WTC11 (cell line): ENCODE measurements at regions not wholly inside any gene's neighbourhood (a gene's known extent, or its start where the extent isn't known, plus 50 kb on each side); places are given as distances from the start of the nearest gene placed in this dataset.

ENCODE experiments used
- ATAC-seq: fragments of 200-7000 bp; cut with Tn5 transposase; 2 replicates; pipeline ENCODE4 v1.10.0; 2021; ENCODE audit warnings: mild to moderate bottlenecking, moderate library complexity
- CTCF ChIA-PET: fragments of 300-600 bp; sonication (Branson Sonifier 250); formaldehyde crosslinking; loops from one replicate; lab custom pipeline; 2021; ENCODE audit warnings: antibody characterized with exemption; lab: Charles Lee
- POLR2A ChIA-PET: fragments of 350-600 bp; sonication (Branson Sonifier 250); formaldehyde crosslinking; loops from one replicate; lab custom pipeline; 2021; ENCODE audit warnings: antibody characterized with exemption; lab: Charles Lee
- DNase-seq: peaks from one replicate; pipeline ENCODE4 v3.0.0; 2021; ENCODE audit warnings: low spot score
- H3K27ac Mint-ChIP-seq: 2 replicates; pipeline ENCODE4 v1.8.0; 2021; ENCODE audit warnings: mixed read lengths
- H3K27me3 Mint-ChIP-seq: 2 replicates; pipeline ENCODE4 v1.8.0; 2021; ENCODE audit warnings: low read depth, mild to moderate bottlenecking, moderate library complexity, mixed read lengths
- H3K36me3 Mint-ChIP-seq: 2 replicates; pipeline ENCODE4 v1.8.0; 2021; ENCODE audit warnings: mixed read lengths
- H3K4me1 Mint-ChIP-seq: 2 replicates; pipeline ENCODE4 v1.8.0; 2022; ENCODE audit warnings: mixed read lengths
- H3K4me3 Mint-ChIP-seq: 2 replicates; pipeline ENCODE4 v1.8.0; 2021; ENCODE audit warnings: mild to moderate bottlenecking, moderate library complexity, mixed read lengths
- H3K9me3 Mint-ChIP-seq: 2 replicates; pipeline ENCODE4 v1.8.0; 2021; ENCODE audit warnings: mixed read lengths
- ARID4B ChIP-seq: sonication (generic); formaldehyde crosslinking; IDR thresholded peaks from 2 replicates; pipeline ENCODE4 v1.8.0; 2023; ENCODE audit warnings: missing genetic modification reagents, mild to moderate bottlenecking, borderline replicate concordance
- CDX4 ChIP-seq: fragments of 250-450 bp; sonication (Bioruptor Pico); IDR thresholded peaks from 2 replicates; pipeline ENCODE4 v1.9.0; 2021; ENCODE audit warnings: moderate library complexity, mild to moderate bottlenecking, inconsistent platforms, borderline replicate concordance
- ELF4 ChIP-seq: sonication (generic); formaldehyde crosslinking; IDR thresholded peaks from 2 replicates; pipeline ENCODE4 v1.8.1; 2022; ENCODE audit warnings: low read depth, mild to moderate bottlenecking, moderate library complexity, missing genetic modification reagents
- JAZF1 ChIP-seq: fragments of 250-450 bp; sonication (Bioruptor Pico); IDR thresholded peaks from 2 replicates; pipeline ENCODE4 v1.9.0; 2021; ENCODE audit warnings: moderate library complexity, mild to moderate bottlenecking, inconsistent platforms
- PRDM15 ChIP-seq: sonication (generic); formaldehyde crosslinking; IDR thresholded peaks from 2 replicates; pipeline ENCODE4 v1.8.0; 2022; ENCODE audit warnings: missing genetic modification reagents
- SMAD4 ChIP-seq: sonication (generic); formaldehyde crosslinking; IDR thresholded peaks from 2 replicates; pipeline ENCODE4 v1.8.0; 2022; ENCODE audit warnings: mild to moderate bottlenecking, missing genetic modification reagents
- ZNF121 ChIP-seq: sonication (generic); formaldehyde crosslinking; IDR thresholded peaks from 2 replicates; pipeline ENCODE4 v1.8.0; 2023; ENCODE audit warnings: missing genetic modification reagents
- ZNF317 ChIP-seq: sonication (generic); formaldehyde crosslinking; IDR thresholded peaks from 2 replicates; pipeline ENCODE4 v1.8.1; 2023; ENCODE audit warnings: low read depth, mild to moderate bottlenecking, moderate library complexity, missing genetic modification reagents, borderline replicate concordance
- ZNF423 ChIP-seq: fragments of 250-450 bp; sonication (Bioruptor Pico); IDR thresholded peaks from 2 replicates; pipeline ENCODE4 v2.1.2; 2022; ENCODE audit warnings: mild to moderate bottlenecking, moderate library complexity
- TF ChIP-seq, protein P1 (sequence below): fragments of 250-450 bp; sonication (Bioruptor Pico); IDR thresholded peaks from 2 replicates; pipeline ENCODE4 v1.8.0; 2021; ENCODE audit warnings: mild to moderate bottlenecking
- TF ChIP-seq, protein P2 (sequence below): fragments of 250-450 bp; sonication (Bioruptor Pico); conservative IDR thresholded peaks from 2 replicates; pipeline ENCODE4 v1.9.0; 2021; ENCODE audit warnings: mild to moderate bottlenecking
- TF ChIP-seq, protein P3 (sequence below): sonication (generic); formaldehyde crosslinking; IDR thresholded peaks from 2 replicates; pipeline ENCODE4 v1.8.1; 2022; ENCODE audit warnings: missing genetic modification reagents, borderline replicate concordance
- TF ChIP-seq, protein P4 (sequence below): sonication (generic); formaldehyde crosslinking; IDR thresholded peaks from 2 replicates; pipeline ENCODE4 v1.8.1; 2023; ENCODE audit warnings: mild to moderate bottlenecking, missing genetic modification reagents, moderate library complexity
- TF ChIP-seq, protein P5 (sequence below): fragments of 250-450 bp; sonication (Bioruptor Pico); IDR thresholded peaks from 2 replicates; pipeline ENCODE4 v2.1.2; 2022; ENCODE audit warnings: mild to moderate bottlenecking, moderate library complexity

DNA sequence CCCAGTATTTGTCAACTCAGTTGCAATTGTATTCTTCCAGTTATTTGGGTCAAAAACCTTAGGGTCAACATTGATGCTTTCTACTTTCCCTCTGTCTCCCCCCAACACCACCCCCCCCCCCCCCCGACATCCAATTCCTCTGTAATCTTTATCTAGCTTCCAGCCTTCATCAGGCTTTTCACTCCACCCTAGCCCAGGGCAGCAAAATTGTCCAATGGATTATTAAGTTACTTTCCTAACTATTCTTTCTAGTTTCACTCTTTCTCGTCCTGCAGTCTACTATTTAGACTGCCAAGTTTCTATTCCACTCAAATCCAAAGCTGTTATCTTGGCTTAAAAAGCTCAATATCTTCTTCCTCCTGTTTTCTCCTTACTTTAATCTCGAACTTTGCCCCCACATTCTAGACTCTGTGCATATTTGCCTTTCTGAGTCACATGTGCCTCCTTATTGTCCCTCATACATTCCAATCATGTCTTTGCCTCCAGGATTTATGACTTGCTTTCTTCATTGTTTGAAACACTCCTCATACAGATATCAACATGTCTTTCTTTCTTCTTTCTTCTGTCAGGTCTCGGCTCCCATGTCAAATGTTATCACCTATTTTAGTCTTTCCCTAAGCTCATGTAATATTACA, 196.6 kb upstream of the TMEM196 start (continued):
- TF ChIP-seq, protein P1, sequence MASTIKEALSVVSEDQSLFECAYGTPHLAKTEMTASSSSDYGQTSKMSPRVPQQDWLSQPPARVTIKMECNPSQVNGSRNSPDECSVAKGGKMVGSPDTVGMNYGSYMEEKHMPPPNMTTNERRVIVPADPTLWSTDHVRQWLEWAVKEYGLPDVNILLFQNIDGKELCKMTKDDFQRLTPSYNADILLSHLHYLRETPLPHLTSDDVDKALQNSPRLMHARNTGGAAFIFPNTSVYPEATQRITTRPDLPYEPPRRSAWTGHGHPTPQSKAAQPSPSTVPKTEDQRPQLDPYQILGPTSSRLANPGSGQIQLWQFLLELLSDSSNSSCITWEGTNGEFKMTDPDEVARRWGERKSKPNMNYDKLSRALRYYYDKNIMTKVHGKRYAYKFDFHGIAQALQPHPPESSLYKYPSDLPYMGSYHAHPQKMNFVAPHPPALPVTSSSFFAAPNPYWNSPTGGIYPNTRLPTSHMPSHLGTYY (CRISPR knock-in tag), result no peak
- TF ChIP-seq SMAD4 (CRISPR knock-in tag), result no peak
- TF ChIP-seq CDX4 (CRISPR knock-in tag), result no peak
- TF ChIP-seq PRDM15 (CRISPR knock-in tag), result no peak
- TF ChIP-seq, protein P2, sequence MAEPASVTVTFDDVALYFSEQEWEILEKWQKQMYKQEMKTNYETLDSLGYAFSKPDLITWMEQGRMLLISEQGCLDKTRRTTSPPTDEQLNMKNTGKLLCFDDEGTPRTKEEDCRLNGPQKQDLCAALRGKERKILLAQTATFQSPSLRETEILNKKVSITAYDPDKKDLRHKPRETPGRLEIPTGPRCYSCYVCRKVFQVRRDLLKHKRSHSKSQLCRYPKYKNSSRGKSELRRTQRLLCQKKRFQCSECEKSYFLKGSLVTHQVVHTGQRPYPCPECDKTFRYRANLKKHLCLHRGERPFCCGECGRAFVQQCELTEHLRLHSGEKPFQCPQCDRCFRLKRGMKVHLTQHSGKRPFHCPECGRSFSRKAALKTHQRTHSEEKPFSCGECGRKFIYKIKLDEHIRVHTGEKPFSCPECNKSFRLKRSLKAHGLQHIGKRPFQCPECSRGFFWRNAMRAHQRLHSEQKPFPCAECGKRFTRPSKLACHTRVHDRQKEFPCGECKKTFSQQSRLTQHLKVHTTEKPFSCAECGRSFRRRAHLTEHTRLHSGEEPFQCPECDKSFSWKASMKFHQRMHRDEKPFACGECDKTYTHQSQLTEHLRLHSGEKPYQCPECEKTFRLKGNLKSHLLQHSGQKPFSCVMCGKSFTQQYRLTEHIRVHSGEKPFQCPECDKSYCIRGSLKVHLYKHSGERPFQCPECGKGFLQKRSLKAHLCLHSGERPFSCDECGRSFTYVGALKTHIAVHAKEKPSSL (CRISPR knock-in tag), result no peak
- no peak for TF ChIP-seq ZNF317 (CRISPR knock-in tag)
- TF ChIP-seq, protein P3, sequence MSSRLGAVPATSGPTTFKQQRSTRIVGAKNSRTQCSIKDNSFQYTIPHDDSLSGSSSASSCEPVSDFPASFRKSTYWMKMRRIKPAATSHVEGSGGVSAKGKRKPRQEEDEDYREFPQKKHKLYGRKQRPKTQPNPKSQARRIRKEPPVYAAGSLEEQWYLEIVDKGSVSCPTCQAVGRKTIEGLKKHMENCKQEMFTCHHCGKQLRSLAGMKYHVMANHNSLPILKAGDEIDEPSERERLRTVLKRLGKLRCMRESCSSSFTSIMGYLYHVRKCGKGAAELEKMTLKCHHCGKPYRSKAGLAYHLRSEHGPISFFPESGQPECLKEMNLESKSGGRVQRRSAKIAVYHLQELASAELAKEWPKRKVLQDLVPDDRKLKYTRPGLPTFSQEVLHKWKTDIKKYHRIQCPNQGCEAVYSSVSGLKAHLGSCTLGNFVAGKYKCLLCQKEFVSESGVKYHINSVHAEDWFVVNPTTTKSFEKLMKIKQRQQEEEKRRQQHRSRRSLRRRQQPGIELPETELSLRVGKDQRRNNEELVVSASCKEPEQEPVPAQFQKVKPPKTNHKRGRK (CRISPR knock-in tag), result no peak

DNA sequence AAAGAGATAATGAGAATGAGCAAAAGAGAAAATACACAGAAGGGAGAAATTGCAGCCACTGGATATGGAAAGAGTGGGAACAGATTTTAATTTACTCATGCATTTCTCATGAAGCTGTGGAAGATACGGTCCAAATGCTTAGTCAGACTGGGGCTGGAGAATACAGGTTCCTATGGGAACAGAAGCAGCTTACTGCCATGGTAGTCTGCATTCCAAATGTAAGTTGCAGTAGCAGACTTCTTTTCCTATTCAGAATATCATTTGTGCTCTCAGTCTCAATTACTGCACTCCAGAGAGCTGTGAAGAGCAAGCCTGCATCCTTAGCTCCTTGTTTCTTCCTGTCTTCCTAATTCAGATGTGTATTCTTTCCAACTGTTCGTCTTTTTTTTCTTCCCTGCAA, 190.8 kb upstream of the TMEM196 start:
- DNase-seq (no peak), ATAC-seq (no peak)
- Mint-ChIP-seq H3K27me3 (no peaks in the 10 kb centered on the region), H3K4me3 (no peak overlapping the region), H3K36me3 (peaks cover 39% of the 10 kb centered on the region), H3K9me3 (peaks cover 4% of the 10 kb centered on the region), H3K27ac (no peak overlapping the region), H3K4me1 (no peaks in the 10 kb centered on the region)
- CTCF ChIA-PET, result no interaction called here
- TF ChIP-seq ARID4B (CRISPR knock-in tag) (no peak), ZNF423 (no peak), ELF4 (no peak), ZNF121 (CRISPR knock-in tag) (no peak), JAZF1 (CRISPR knock-in tag) (no peak)
- TF ChIP-seq, protein P4, sequence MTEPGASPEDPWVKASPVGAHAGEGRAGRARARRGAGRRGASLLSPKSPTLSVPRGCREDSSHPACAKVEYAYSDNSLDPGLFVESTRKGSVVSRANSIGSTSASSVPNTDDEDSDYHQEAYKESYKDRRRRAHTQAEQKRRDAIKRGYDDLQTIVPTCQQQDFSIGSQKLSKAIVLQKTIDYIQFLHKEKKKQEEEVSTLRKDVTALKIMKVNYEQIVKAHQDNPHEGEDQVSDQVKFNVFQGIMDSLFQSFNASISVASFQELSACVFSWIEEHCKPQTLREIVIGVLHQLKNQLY (CRISPR knock-in tag), result no peak
- TF ChIP-seq, protein P5, sequence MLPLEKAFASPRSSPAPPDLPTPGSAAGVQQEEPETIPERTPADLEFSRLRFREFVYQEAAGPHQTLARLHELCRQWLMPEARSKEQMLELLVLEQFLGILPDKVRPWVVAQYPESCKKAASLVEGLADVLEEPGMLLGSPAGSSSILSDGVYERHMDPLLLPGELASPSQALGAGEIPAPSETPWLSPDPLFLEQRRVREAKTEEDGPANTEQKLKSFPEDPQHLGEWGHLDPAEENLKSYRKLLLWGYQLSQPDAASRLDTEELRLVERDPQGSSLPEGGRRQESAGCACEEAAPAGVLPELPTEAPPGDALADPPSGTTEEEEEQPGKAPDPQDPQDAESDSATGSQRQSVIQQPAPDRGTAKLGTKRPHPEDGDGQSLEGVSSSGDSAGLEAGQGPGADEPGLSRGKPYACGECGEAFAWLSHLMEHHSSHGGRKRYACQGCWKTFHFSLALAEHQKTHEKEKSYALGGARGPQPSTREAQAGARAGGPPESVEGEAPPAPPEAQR (CRISPR knock-in tag), result no peak
- POLR2A ChIA-PET, result no interaction called here
